CD4-positive, alpha-beta memory T cell (primary cell): ENCODE measurements at regions not wholly inside any gene's neighbourhood (a gene's known extent, or its start where the extent isn't known, plus 50 kb on each side); places are given as distances from the start of the nearest gene placed in this dataset.

Source experiments
- CTCF ChIA-PET: fragments of 350-600 bp; sonication (Branson Sonifier 250); formaldehyde crosslinking; loops from one replicate; lab custom pipeline; 2021; ENCODE audit warnings: inconsistent platforms; ENCODE audit not compliant: partially characterized antibody; lab: Charles Lee
- POLR2A ChIA-PET: fragments of 350-600 bp; sonication (Branson Sonifier 250); formaldehyde crosslinking; loops from one replicate; lab custom pipeline; 2021; ENCODE audit not compliant: partially characterized antibody; lab: Charles Lee
- DNase-seq, 5 donors: peaks; one replicate each; pipeline versions ENCODE4 v3.0.0 to v3.0.0-alpha.2; 2020 to 2022; ENCODE audit warnings: mixed read lengths in 1 of 5
- H3K27ac ChIP-seq: one replicate; pipeline ENCODE4 v1.7.0; 2013; ENCODE audit warnings: low read depth, low read length
- H3K27me3 ChIP-seq: 2 replicates; pipeline ENCODE4 v1.7.0; 2013; ENCODE audit warnings: mild to moderate bottlenecking, low read length, moderate library complexity; ENCODE audit not compliant: insufficient read depth
- H3K36me3 ChIP-seq: 2 replicates; pipeline ENCODE4 v1.7.0; 2013; ENCODE audit warnings: mild to moderate bottlenecking, low read length, moderate library complexity; ENCODE audit not compliant: insufficient read depth
- H3K4me1 ChIP-seq: 2 replicates; pipeline ENCODE4 v1.7.0; 2013; ENCODE audit warnings: mild to moderate bottlenecking, low read length, moderate library complexity; ENCODE audit not compliant: insufficient read depth
- H3K4me3 ChIP-seq, 2 donors: one replicate each; pipeline ENCODE4 v1.7.0; 2013; ENCODE audit warnings: low read length in 2 of 2, mild to moderate bottlenecking in 1 of 2
- H3K9me3 ChIP-seq, 2 donors: one replicate each; pipeline ENCODE4 v1.7.0; 2013; ENCODE audit warnings: low read length in 2 of 2, control low read depth in 1 of 2; ENCODE audit not compliant: control insufficient read depth in 1 of 2
- H3K27ac Mint-ChIP-seq, 7 donors: one replicate each; pipeline ENCODE4 v1.8.0; 2020 to 2021; ENCODE audit warnings: mixed read lengths in 7 of 7, mild to moderate bottlenecking in 6 of 7, inconsistent platforms in 3 of 7, moderate library complexity in 3 of 7
- H3K27me3 Mint-ChIP-seq, 2 donors: one replicate each; pipeline ENCODE4 v1.8.0; 2020 to 2021; ENCODE audit warnings: mixed read lengths in 2 of 2
- H3K36me3 Mint-ChIP-seq, 2 donors: one replicate each; pipeline ENCODE4 v1.8.0; 2020 to 2021; ENCODE audit warnings: mixed read lengths in 2 of 2, inconsistent platforms in 1 of 2, mild to moderate bottlenecking in 1 of 2
- H3K4me1 Mint-ChIP-seq, 4 donors: one replicate each; pipeline ENCODE4 v1.8.0; 2020 to 2021; ENCODE audit warnings: mixed read lengths in 4 of 4, mild to moderate bottlenecking in 1 of 4
- H3K4me3 Mint-ChIP-seq, 8 donors: one replicate each; pipeline ENCODE4 v1.8.0; 2020 to 2021; ENCODE audit warnings: mixed read lengths in 8 of 8, mild to moderate bottlenecking in 7 of 8, moderate library complexity in 6 of 8, inconsistent platforms in 3 of 8
- H3K9me3 Mint-ChIP-seq, 8 donors: one replicate each; pipeline ENCODE4 v1.8.0; 2020 to 2021; ENCODE audit warnings: mixed read lengths in 8 of 8, mild to moderate bottlenecking in 5 of 8, inconsistent platforms in 3 of 8, moderate library complexity in 1 of 8
- intact Hi-C: fragments of 100-400 bp; cut with micrococcal nuclease; formaldehyde crosslinking; loops from one replicate; pipeline ENCODE4 v1.15.1; 2023

DNA sequence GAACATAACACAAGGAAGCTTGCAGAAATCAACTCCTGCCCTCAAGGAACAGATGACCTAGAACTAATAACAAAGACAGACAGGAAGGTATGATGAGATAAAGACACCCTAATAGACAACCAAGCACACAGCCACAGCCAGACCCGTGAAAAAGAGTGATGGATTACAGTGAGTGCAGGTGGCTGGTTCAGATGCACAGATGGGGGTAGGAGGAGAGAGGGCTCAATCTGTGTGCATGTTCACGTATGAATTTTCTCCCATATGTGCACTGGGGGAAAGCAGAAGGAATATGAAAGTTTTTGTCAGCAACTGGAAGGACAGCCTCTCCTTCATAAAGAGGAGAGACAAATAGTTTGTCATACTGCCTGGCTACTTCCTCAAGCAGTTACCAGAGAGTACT, 367.1 kb downstream of the PBX1 start:
- ChIA-PET POLR2A (no interaction called here), CTCF (no interaction called here)
- H3K9me3 Mint-ChIP-seq: peaks cover 0 to 5% (median 0%) of the 10 kb centered on the region in 8 donors
- Histone ChIP-seq H3K27me3 (no peaks in the 10 kb centered on the region), H3K9me3 (no peaks in the 10 kb centered on the region), H3K36me3 (no peaks in the 10 kb centered on the region), H3K27ac (no peak overlapping the region), H3K4me1 (no peaks in the 10 kb centered on the region), H3K4me3 (no peak overlapping the region)
- H3K4me3 Mint-ChIP-seq: no peak overlapping the region
- intact Hi-C loops: no loop called here
- no peaks in the 10 kb centered on the region for H3K36me3 Mint-ChIP-seq
- no peaks in the 10 kb centered on the region for H3K4me1 Mint-ChIP-seq
- H3K27me3 Mint-ChIP-seq: no peaks in the 10 kb centered on the region
- H3K27ac Mint-ChIP-seq: no peak overlapping the region
- no peak for DNase-seq

DNA sequence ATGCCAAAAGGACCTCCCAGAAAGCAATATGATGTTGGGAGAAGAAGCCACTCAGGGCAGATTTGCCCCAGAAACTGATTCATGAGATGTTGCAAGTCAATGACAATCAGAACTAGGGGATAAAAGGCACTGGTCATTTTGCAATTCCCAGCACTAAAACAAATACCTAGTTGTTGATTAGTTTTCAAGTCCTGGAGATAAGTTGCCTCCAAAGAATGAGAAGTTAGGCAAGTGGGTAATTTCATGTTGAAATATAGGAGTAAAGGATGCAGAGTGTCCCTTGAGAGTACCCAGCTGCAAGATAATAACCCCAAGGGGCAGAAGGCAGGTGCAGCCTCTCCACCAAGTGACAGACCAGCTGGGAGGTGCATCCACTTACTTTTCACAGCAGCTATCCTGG, 363.6 kb downstream of the PBX1 start:
- DNase-seq: no peak
- Histone ChIP-seq H3K4me1 (no peaks in the 10 kb centered on the region), H3K4me3 (no peak overlapping the region), H3K27ac (no peak overlapping the region), H3K36me3 (no peaks in the 10 kb centered on the region), H3K27me3 (no peaks in the 10 kb centered on the region), H3K9me3 (no peaks in the 10 kb centered on the region)
- H3K36me3 Mint-ChIP-seq: no peaks in the 10 kb centered on the region
- H3K9me3 Mint-ChIP-seq: peaks cover 0 to 3% (median 0%) of the 10 kb centered on the region in 8 donors
- H3K27me3 Mint-ChIP-seq: no peaks in the 10 kb centered on the region
- POLR2A ChIA-PET: no interaction called here
- no peak overlapping the region for H3K4me3 Mint-ChIP-seq
- no peaks in the 10 kb centered on the region for H3K4me1 Mint-ChIP-seq
- intact Hi-C loops: no loop called here
- no peak overlapping the region for H3K27ac Mint-ChIP-seq
- CTCF ChIA-PET: no interaction called here

DNA sequence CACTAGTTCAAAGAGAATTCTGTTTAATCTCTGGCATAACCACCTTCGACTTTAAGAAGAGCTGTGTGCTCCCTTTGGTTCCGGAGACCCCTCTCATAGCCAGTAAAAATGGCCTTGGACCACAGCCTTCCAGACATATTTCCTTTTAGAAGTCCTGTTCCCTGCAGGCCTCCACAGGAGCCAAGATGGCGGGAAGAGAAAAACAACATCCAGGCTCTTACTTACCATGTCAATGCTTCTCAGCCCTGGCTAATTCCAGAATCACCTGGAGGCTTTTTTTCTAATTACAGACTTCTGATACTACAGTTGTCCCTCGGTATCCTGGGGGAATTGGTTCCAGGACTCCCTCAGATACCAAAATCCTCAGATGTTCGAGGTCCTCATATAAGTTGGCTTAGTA, 362.5 kb downstream of the PBX1 start:
- Histone ChIP-seq H3K36me3 (no peaks in the 10 kb centered on the region), H3K9me3 (no peaks in the 10 kb centered on the region), H3K4me3 (no peak overlapping the region), H3K27ac (no peak overlapping the region), H3K4me1 (no peaks in the 10 kb centered on the region), H3K27me3 (no peaks in the 10 kb centered on the region)
- H3K27me3 Mint-ChIP-seq: no peaks in the 10 kb centered on the region
- H3K4me3 Mint-ChIP-seq: no peak overlapping the region
- peaks cover 0 to 3% (median 0%) of the 10 kb centered on the region in 8 donors for H3K9me3 Mint-ChIP-seq
- POLR2A ChIA-PET: no interaction called here
- no peak for DNase-seq
- no peaks in the 10 kb centered on the region for H3K36me3 Mint-ChIP-seq
- H3K4me1 Mint-ChIP-seq: no peaks in the 10 kb centered on the region
- H3K27ac Mint-ChIP-seq: no peak overlapping the region
- CTCF ChIA-PET: no interaction called here
- intact Hi-C loops: no loop called here

DNA sequence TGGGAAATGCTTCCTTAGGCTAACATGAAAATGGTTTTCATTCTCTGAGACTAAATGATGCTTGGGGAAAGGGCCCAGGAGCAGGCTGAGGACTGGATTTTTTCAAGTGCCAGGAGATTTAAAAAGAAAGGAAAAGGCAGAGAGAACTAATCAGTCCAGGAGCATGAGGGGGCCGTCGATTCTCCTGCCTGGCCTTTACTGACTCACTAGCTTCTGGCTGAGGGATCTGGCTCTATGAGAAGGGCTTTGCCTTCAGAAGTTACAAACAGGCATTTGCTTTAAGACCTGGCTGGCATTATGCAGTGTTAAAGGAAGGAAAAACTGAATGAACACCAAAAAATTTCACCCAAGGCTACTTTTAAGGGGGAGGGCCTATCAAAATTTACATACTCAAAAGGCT, 359.2 kb downstream of the PBX1 start:
- H3K4me1 Mint-ChIP-seq: no peaks in the 10 kb centered on the region
- DNase-seq: no peak
- H3K27me3 Mint-ChIP-seq: peaks cover 0 to 2% of the 10 kb centered on the region in 2 donors
- H3K27me3 ChIP-seq: no peaks in the 10 kb centered on the region
- H3K4me1 ChIP-seq: no peaks in the 10 kb centered on the region
- H3K36me3 ChIP-seq: no peaks in the 10 kb centered on the region
- H3K9me3 Mint-ChIP-seq: peaks cover 0 to 3% (median 0%) of the 10 kb centered on the region in 8 donors
- no peaks in the 10 kb centered on the region for H3K36me3 Mint-ChIP-seq
- H3K27ac Mint-ChIP-seq: no peak overlapping the region
- H3K4me3 ChIP-seq: no peak overlapping the region
- no peaks in the 10 kb centered on the region for H3K9me3 ChIP-seq
- ChIA-PET CTCF (no interaction called here), POLR2A (no interaction called here)
- intact Hi-C loops: no loop called here
- H3K4me3 Mint-ChIP-seq: no peak overlapping the region
- H3K27ac ChIP-seq: no peak overlapping the region

DNA sequence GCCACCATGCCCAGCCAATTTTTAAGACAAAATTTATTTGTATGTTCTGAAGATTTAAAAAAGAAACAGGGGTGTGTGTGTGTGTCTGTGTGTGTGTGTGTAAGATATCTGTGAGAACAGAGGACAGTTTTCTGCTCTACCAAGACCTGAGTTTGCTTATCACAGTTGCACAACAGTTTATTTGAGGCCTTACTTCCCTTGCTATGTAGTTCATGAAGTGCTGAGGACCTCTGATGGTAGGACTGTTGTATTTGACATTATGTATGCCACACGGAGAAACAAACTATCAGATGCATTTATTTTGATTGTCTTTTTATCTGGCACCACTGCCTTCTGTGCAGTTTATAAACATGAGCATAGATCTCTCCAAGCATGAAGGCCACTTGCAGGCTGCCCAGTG, 355.2 kb downstream of the PBX1 start:
- DNase-seq: no peak
- Mint-ChIP-seq H3K27me3 (peaks cover 0 to 2% of the 10 kb centered on the region in 2 donors), H3K4me1 (no peaks in the 10 kb centered on the region), H3K27ac (no peak overlapping the region), H3K36me3 (no peaks in the 10 kb centered on the region), H3K9me3 (peaks cover 0 to 5% (median 0%) of the 10 kb centered on the region in 8 donors), H3K4me3 (no peak overlapping the region)
- CTCF ChIA-PET: no interaction called here
- Histone ChIP-seq H3K4me3 (no peak overlapping the region), H3K9me3 (no peaks in the 10 kb centered on the region), H3K27me3 (no peaks in the 10 kb centered on the region), H3K27ac (no peak overlapping the region), H3K36me3 (no peaks in the 10 kb centered on the region), H3K4me1 (no peaks in the 10 kb centered on the region)
- intact Hi-C loops: no loop called here
- POLR2A ChIA-PET: no interaction called here

DNA sequence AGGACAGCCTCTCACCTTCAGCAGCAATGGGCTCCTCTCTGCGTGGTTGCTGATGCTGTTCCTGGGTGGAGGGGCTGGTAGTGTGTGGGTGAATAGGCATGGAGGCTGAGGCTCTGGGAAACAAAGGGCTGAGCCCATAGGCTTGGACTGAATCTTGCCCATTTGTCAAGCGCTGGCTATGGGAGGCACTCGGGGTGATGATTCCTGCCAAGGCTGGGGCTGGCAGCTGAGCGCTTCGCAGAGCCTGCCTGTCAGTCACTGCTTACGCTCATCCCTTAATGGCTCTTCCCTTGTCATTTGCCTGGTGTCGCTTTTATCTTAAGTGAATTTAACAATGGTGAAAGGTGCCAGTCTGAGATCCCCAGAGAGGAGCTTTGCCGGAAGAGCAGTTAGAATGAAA, 353.3 kb downstream of the PBX1 start:
- POLR2A ChIA-PET: no interaction called here
- H3K4me1 ChIP-seq: no peaks in the 10 kb centered on the region
- Mint-ChIP-seq H3K4me3 (no peak overlapping the region), H3K9me3 (peaks cover 0 to 10% (median under 1%) of the 10 kb centered on the region in 8 donors), H3K27ac (no peak overlapping the region), H3K27me3 (peaks cover 0 to 2% of the 10 kb centered on the region in 2 donors), H3K36me3 (no peaks in the 10 kb centered on the region), H3K4me1 (no peaks in the 10 kb centered on the region)
- H3K27me3 ChIP-seq: no peaks in the 10 kb centered on the region
- no peak overlapping the region for H3K4me3 ChIP-seq
- no peak for DNase-seq
- CTCF ChIA-PET: no interaction called here
- H3K27ac ChIP-seq: no peak overlapping the region
- H3K36me3 ChIP-seq: no peaks in the 10 kb centered on the region
- H3K9me3 ChIP-seq: no peaks in the 10 kb centered on the region
- intact Hi-C loops: no loop called here

DNA sequence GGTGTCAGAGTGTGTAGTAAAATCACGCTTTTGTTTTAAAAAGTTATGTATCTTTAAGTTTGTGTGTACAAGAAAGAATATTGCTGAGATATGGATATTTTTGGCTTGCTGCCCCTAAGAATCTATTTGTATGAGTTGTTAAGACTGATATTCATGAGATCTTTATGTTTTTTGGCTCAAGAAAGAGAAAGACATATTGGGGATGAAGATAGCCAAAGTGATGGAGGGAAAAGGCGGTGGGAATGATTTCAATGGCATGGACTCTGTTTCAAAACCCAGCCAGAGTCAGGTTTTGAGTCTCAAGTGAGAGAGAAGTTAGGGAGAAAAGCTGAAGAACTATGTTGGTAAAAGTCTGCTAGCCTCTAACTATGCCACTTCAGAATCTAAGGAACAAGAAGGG, 351.7 kb downstream of the PBX1 start:
- Histone ChIP-seq H3K27me3 (no peaks in the 10 kb centered on the region), H3K4me3 (no peak overlapping the region), H3K36me3 (no peaks in the 10 kb centered on the region), H3K9me3 (no peaks in the 10 kb centered on the region), H3K27ac (no peak overlapping the region), H3K4me1 (no peaks in the 10 kb centered on the region)
- Mint-ChIP-seq H3K36me3 (no peaks in the 10 kb centered on the region), H3K4me3 (no peak overlapping the region), H3K4me1 (no peaks in the 10 kb centered on the region), H3K27me3 (peaks cover 0 to 2% of the 10 kb centered on the region in 2 donors), H3K27ac (no peak overlapping the region), H3K9me3 (peaks cover 0 to 10% (median 2%) of the 10 kb centered on the region in 8 donors)
- ChIA-PET CTCF (no interaction called here), POLR2A (no interaction called here)
- intact Hi-C loops: no loop called here
- DNase-seq: no peak

DNA sequence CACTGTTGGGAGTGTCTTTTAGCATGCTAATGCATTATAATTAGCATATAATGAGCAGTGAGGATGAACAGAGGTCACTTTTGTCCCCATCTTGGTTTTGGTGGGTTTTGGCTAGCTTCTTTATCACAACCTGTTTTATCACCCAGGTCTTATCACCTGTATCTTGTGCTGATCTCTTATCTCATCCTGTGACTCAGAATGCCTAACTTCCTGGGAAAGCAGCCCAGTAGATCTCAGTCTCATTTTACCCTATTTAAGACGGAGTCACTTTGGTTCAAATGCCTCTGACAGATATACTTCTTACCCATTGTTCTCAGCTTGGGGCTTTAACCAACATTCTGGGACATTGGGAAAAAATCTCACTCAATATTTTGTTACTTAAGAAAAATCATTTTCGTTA, 348.7 kb downstream of the PBX1 start:
- no peaks in the 10 kb centered on the region for H3K9me3 ChIP-seq
- Mint-ChIP-seq H3K27me3 (no peaks in the 10 kb centered on the region), H3K36me3 (no peaks in the 10 kb centered on the region), H3K4me1 (no peaks in the 10 kb centered on the region), H3K27ac (no peak overlapping the region), H3K4me3 (no peak overlapping the region), H3K9me3 (peaks cover 0 to 10% (median 2%) of the 10 kb centered on the region in 8 donors)
- no peak for DNase-seq
- POLR2A ChIA-PET: no interaction called here
- no peaks in the 10 kb centered on the region for H3K27me3 ChIP-seq
- no peaks in the 10 kb centered on the region for H3K4me1 ChIP-seq
- intact Hi-C loops: no loop called here
- H3K4me3 ChIP-seq: no peak overlapping the region
- H3K27ac ChIP-seq: no peak overlapping the region
- CTCF ChIA-PET: no interaction called here
- no peaks in the 10 kb centered on the region for H3K36me3 ChIP-seq
